ENCODE measurements at regions not wholly inside any gene's neighbourhood (a gene's known extent, or its start where the extent isn't known, plus 50 kb on each side); places are given as distances from the start of the nearest gene placed in this dataset.

DNA sequence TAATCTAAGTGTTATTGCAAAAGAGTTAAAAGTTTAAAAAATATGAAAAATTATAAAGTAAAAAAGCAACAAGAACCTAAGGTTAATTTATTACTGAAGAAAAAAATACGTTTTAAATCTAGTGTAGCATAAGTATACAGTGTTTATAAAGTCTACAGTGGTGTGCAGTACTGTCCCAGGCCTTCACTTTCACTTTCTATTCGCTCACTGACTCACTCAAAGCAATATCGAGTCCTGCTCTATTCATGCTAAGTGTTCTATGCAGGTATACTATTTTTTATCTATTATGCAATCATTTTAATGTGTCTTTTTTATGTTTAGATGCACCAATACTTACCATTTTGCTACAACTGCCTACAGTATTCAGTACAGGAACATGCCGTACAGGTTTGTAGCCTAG lies 113.0 kb downstream of the MANEA start:
- no peak for DNase-seq
- no peaks in the 10 kb centered on the region for H3K4me1 ChIP-seq
- no peaks in the 10 kb centered on the region for H3K36me3 ChIP-seq
- H3K27me3 ChIP-seq = no peaks in the 10 kb centered on the region
- H3K4me3 ChIP-seq (replicated peaks in 1 of 3) = no peak overlapping the region
- TF ChIP-seq POLR2A (IDR thresholded peaks at IDR 0.05) = no peak
- TF ChIP-seq, protein P1, sequence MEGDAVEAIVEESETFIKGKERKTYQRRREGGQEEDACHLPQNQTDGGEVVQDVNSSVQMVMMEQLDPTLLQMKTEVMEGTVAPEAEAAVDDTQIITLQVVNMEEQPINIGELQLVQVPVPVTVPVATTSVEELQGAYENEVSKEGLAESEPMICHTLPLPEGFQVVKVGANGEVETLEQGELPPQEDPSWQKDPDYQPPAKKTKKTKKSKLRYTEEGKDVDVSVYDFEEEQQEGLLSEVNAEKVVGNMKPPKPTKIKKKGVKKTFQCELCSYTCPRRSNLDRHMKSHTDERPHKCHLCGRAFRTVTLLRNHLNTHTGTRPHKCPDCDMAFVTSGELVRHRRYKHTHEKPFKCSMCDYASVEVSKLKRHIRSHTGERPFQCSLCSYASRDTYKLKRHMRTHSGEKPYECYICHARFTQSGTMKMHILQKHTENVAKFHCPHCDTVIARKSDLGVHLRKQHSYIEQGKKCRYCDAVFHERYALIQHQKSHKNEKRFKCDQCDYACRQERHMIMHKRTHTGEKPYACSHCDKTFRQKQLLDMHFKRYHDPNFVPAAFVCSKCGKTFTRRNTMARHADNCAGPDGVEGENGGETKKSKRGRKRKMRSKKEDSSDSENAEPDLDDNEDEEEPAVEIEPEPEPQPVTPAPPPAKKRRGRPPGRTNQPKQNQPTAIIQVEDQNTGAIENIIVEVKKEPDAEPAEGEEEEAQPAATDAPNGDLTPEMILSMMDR (IDR thresholded peaks at IDR 0.05) = no peak
- no peak overlapping the region for H3K27ac ChIP-seq
- intact Hi-C loops (cut with DNase I) = no loop called here
- 74 to 75% methylated on average over 4 of the region's 4 CpGs for WGBS, 2 donors
- no peaks in the 10 kb centered on the region for H3K9me3 ChIP-seq

DNA sequence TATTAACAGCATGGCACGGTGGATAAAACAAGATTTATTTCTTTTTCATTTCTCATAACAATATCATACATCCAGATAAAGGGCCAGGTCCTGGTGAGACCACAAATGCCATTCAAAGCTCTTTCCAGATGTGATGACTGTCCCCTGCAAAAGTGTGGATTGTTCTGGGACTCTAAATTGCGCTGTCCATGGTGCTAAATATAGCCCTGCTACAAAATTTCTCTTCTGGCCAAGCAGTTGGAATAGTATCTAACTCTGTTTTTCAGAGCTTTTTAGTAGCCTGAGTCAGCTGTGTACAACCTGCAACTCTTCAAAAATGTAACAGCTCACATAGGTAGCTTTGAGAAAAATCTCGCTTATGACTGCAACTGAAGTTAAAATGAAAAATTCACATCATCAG lies 115.8 kb downstream of the MANEA start:
- H3K4me1 ChIP-seq = no peaks in the 10 kb centered on the region
- WGBS, 2 donors = 64 to 74% methylated on average over 3 of the region's 3 CpGs

DNA sequence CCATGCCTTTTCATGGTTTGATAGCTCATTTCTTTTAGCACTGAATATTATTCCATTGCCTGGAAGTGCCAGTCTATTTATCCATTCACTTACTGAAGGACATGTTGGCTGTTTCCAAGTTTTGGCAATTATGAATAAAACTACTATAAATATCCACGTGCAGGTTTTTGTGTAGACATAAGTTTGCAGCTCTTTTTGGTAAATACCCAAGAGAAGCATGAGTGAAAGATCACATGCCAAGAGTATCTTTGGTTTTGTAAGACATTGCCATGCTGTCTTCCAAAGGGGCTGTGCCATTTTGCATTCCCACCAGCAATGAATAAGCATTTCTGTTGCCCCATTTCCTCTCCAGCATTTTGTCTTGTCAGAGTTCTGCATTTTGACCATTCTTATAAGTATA lies 120.9 kb downstream of the MANEA start:
- H3K27me3 ChIP-seq = no peaks in the 10 kb centered on the region
- intact Hi-C loops (cut with DNase I) = no loop called here
- no peak overlapping the region for H3K27ac ChIP-seq
- WGBS, 2 donors = 0% methylated on average over 1 of the region's 1 CpG
- TF ChIP-seq POLR2A (IDR thresholded peaks at IDR 0.05) = no peak
- TF ChIP-seq, protein P1 (IDR thresholded peaks at IDR 0.05) = no peak
- no peaks in the 10 kb centered on the region for H3K4me1 ChIP-seq
- H3K4me3 ChIP-seq (replicated peaks in 1 of 3) = no peak overlapping the region
- H3K36me3 ChIP-seq = no peaks in the 10 kb centered on the region
- no peak for DNase-seq
- no peaks in the 10 kb centered on the region for H3K9me3 ChIP-seq

More for the DNA sequence above, 115.8 kb downstream of the MANEA start:
- intact Hi-C loops (cut with DNase I) = no loop called here
- no peaks in the 10 kb centered on the region for H3K9me3 ChIP-seq
- TF ChIP-seq POLR2A (IDR thresholded peaks at IDR 0.05) = no peak
- TF ChIP-seq, protein P1 (IDR thresholded peaks at IDR 0.05) = no peak
- H3K36me3 ChIP-seq = no peaks in the 10 kb centered on the region
- no peaks in the 10 kb centered on the region for H3K27me3 ChIP-seq
- no peak for DNase-seq
- no peak overlapping the region for H3K27ac ChIP-seq
- no peak overlapping the region for H3K4me3 ChIP-seq (replicated peaks in 1 of 3)

DNA sequence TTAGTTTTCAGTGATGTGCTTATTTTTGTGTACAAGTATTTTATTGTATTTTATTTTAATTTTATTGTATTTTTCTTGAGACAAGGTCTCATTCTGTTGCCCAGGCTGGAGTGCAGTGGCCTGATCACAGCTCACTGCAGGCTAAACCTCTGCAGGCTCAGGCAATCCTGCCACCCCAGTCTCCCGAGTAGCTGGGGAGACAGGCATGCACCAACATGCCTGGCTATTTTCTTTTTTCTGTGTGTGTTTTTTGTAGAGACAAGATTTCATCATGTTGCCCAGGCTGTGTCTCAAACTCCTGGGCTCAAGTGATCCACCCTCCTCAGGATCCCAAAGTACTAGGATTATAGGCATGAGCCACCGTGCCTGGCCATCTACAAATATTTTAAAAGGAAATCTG lies 146.3 kb downstream of the MANEA start:
- Histone ChIP-seq H3K27me3 (no peaks in the 10 kb centered on the region), H3K36me3 (no peaks in the 10 kb centered on the region), H3K4me3 (replicated peaks in 1 of 3) (no peak overlapping the region), H3K4me1 (no peaks in the 10 kb centered on the region), H3K27ac (no peak overlapping the region), H3K9me3 (no peaks in the 10 kb centered on the region)
- intact Hi-C loops (cut with DNase I) = no loop called here
- WGBS, 2 donors = 46 to 51% methylated on average over 2 of the region's 2 CpGs
- no peak for DNase-seq
- TF ChIP-seq, protein P1 (IDR thresholded peaks at IDR 0.05) = no peak
- no peak for TF ChIP-seq POLR2A (IDR thresholded peaks at IDR 0.05)

GRCh38 chr6:95725344-95725743 lies 148.0 kb downstream of the MANEA start:
- Histone ChIP-seq H3K36me3 (no peaks in the 10 kb centered on the region), H3K4me3 (replicated peaks in 1 of 3) (no peak overlapping the region), H3K27ac (no peak overlapping the region), H3K9me3 (no peaks in the 10 kb centered on the region), H3K4me1 (no peaks in the 10 kb centered on the region), H3K27me3 (no peaks in the 10 kb centered on the region)
- WGBS, 2 donors = 61 to 64% methylated on average over 2 of the region's 2 CpGs
- intact Hi-C loops (cut with DNase I) = no loop called here
- DNase-seq = no peak
- TF ChIP-seq POLR2A (IDR thresholded peaks at IDR 0.05) = no peak
- TF ChIP-seq, protein P1 (IDR thresholded peaks at IDR 0.05) = no peak

Measured in thyroid gland (tissue), 4 donors.